ENCODE measurements at regions not wholly inside any gene's neighbourhood (a gene's known extent, or its start where the extent isn't known, plus 50 kb on each side); places are given as distances from the start of the nearest gene placed in this dataset.
"Not testable (repeated sequence)": the region's sequence is repeated elsewhere in the genome, so short reads cannot be mapped to it uniquely, and the experiment has no call there.

DNA sequence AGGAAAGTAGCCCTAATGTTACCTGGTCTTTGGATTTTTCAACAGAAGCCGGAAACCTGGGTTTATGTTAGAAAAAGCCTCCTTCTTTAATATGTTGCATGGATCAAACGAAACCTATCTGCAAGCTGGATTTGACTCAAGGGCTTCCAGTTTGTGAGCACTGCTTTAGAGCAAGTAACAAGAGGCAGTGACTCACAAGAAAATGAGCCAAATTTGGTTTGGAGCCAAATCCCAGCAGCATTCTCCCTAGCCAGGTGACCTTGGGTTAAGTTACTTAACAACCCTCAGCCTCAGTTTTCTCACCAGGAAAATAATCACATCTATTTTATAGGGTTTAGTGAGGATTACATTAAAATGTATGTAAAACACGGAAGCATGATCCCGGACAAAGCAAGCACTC is 215.2 kb upstream of the PRICKLE2 start:
- H3K27me3 ChIP-seq (ENCODE audit: control insufficient read depth, insufficient read depth, low read length) = no peaks in the 10 kb centered on the region
- no peak overlapping the region for H3K4me3 ChIP-seq (ENCODE audit: low read depth, low read length)
- TF ChIP-seq, protein P1, sequence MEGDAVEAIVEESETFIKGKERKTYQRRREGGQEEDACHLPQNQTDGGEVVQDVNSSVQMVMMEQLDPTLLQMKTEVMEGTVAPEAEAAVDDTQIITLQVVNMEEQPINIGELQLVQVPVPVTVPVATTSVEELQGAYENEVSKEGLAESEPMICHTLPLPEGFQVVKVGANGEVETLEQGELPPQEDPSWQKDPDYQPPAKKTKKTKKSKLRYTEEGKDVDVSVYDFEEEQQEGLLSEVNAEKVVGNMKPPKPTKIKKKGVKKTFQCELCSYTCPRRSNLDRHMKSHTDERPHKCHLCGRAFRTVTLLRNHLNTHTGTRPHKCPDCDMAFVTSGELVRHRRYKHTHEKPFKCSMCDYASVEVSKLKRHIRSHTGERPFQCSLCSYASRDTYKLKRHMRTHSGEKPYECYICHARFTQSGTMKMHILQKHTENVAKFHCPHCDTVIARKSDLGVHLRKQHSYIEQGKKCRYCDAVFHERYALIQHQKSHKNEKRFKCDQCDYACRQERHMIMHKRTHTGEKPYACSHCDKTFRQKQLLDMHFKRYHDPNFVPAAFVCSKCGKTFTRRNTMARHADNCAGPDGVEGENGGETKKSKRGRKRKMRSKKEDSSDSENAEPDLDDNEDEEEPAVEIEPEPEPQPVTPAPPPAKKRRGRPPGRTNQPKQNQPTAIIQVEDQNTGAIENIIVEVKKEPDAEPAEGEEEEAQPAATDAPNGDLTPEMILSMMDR (IDR thresholded peaks at IDR 0.05) = no peak
- H3K4me1 ChIP-seq = peaks cover 4% of the 10 kb centered on the region
- H3K36me3 ChIP-seq (ENCODE audit: control insufficient read depth, insufficient read depth, low read length) = no peaks in the 10 kb centered on the region
- no peak overlapping the region for H3K27ac ChIP-seq
- no peaks in the 10 kb centered on the region for H3K79me2 ChIP-seq
- H3K9ac ChIP-seq = no peak overlapping the region
- no peak overlapping the region for H3K4me2 ChIP-seq (ENCODE audit: low read length)
- no peaks in the 10 kb centered on the region for H3K9me3 ChIP-seq (ENCODE audit: control insufficient read depth, low read length)
- no peak overlapping the region for H2AFZ ChIP-seq

GRCh38 chr3:64438812-64439211 is 213.5 kb upstream of the PRICKLE2 start:
- Histone ChIP-seq H3K4me3 (ENCODE audit: low read depth, low read length) (no peak overlapping the region), H3K4me1 (no peaks in the 10 kb centered on the region), H3K27ac (no peak overlapping the region), H3K36me3 (ENCODE audit: control insufficient read depth, insufficient read depth, low read length) (no peaks in the 10 kb centered on the region), H3K9me3 (ENCODE audit: control insufficient read depth, low read length) (no peaks in the 10 kb centered on the region), H3K4me2 (ENCODE audit: low read length) (no peak overlapping the region), H3K9ac (no peak overlapping the region), H2AFZ (no peak overlapping the region), H3K79me2 (no peaks in the 10 kb centered on the region), H3K27me3 (ENCODE audit: control insufficient read depth, insufficient read depth, low read length) (no peaks in the 10 kb centered on the region)
- TF ChIP-seq, protein P1 (IDR thresholded peaks at IDR 0.05) = no peak

GRCh38 chr3:64438066-64438465 is 212.8 kb upstream of the PRICKLE2 start:
- TF ChIP-seq, protein P1 (IDR thresholded peaks at IDR 0.05) = no peak
- Histone ChIP-seq H3K4me3 (ENCODE audit: low read depth, low read length) (no peak overlapping the region), H3K27ac (no peak overlapping the region), H3K36me3 (ENCODE audit: control insufficient read depth, insufficient read depth, low read length) (no peaks in the 10 kb centered on the region), H3K9ac (no peak overlapping the region), H3K4me2 (ENCODE audit: low read length) (no peak overlapping the region), H3K27me3 (ENCODE audit: control insufficient read depth, insufficient read depth, low read length) (no peaks in the 10 kb centered on the region), H3K9me3 (ENCODE audit: control insufficient read depth, low read length) (no peaks in the 10 kb centered on the region), H2AFZ (no peak overlapping the region), H3K4me1 (no peaks in the 10 kb centered on the region), H3K79me2 (no peaks in the 10 kb centered on the region)

DNA sequence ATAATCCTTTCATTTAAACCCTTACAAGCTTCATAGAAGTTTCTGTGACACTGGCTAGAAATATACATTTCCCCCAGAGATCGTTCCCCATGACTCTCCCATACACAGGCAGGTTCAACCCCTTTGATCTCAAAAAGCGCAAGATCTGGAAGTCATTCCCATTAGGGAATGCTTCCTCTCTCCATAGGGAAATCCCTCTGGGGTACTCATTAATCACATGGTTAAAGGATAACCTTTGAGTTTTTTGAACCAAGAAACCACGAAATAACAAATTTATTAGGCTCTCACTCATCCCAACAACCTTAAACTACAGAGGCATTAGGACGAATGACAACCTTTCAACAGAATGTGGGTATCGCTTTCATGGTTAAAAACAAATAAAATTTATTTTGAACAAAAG is 211.9 kb upstream of the PRICKLE2 start:
- TF ChIP-seq, protein P1 (IDR thresholded peaks at IDR 0.05) = no peak
- no peak overlapping the region for H2AFZ ChIP-seq
- no peak overlapping the region for H3K4me2 ChIP-seq (ENCODE audit: low read length)
- H3K27me3 ChIP-seq (ENCODE audit: control insufficient read depth, insufficient read depth, low read length) = no peaks in the 10 kb centered on the region
- no peaks in the 10 kb centered on the region for H3K9me3 ChIP-seq (ENCODE audit: control insufficient read depth, low read length)
- no peaks in the 10 kb centered on the region for H3K36me3 ChIP-seq (ENCODE audit: control insufficient read depth, insufficient read depth, low read length)
- H3K4me1 ChIP-seq = no peaks in the 10 kb centered on the region
- H3K9ac ChIP-seq = no peak overlapping the region
- H3K79me2 ChIP-seq = no peaks in the 10 kb centered on the region
- H3K27ac ChIP-seq = no peak overlapping the region
- H3K4me3 ChIP-seq (ENCODE audit: low read depth, low read length) = no peak overlapping the region

DNA sequence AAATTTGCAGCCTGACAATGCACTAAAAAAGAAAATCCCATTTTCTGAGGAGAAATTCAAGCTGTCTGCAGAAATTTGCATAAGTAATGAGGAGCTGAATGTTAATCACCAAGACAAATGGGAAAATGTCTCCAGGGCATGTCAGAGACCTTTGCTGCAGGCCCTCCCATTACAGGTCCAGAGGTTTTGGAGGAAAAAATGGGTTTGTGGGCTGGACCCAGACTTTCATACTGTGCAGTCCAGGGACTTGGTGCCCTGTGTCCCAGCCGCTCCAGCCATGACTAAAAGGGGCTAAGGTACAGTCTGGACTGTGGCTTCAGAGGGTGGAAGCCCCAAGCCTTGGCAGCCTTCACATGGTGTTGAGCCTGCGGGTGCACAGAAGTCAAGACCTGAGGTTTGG is 209.8 kb upstream of the PRICKLE2 start:
- H3K36me3 ChIP-seq (ENCODE audit: control insufficient read depth, insufficient read depth, low read length); H3K9me3 ChIP-seq (ENCODE audit: control insufficient read depth, low read length); H3K9ac ChIP-seq; H3K27ac ChIP-seq; H3K4me1 ChIP-seq; H3K4me3 ChIP-seq (ENCODE audit: low read depth, low read length); H2AFZ ChIP-seq; H3K27me3 ChIP-seq (ENCODE audit: control insufficient read depth, insufficient read depth, low read length); H3K79me2 ChIP-seq; H3K4me2 ChIP-seq (ENCODE audit: low read length): not testable (repeated sequence)
